WERI-Rb-1 (cell line): ENCODE measurements at regions not wholly inside any gene's neighbourhood (a gene's known extent, or its start where the extent isn't known, plus 50 kb on each side); places are given as distances from the start of the nearest gene placed in this dataset.

Experiments used
- DNase-seq: peaks from one replicate; pipeline ENCODE4 v3.0.0-alpha.2; 2020
- H3K27ac ChIP-seq: fragments of 250-450 bp; sonication (Bioruptor Pico); 2 replicates; pipeline ENCODE4 v1.5.1; 2020; ENCODE audit warnings: mild to moderate bottlenecking, moderate library complexity
- H3K27me3 ChIP-seq: fragments of 250-450 bp; sonication (Bioruptor Pico); 2 replicates; pipeline ENCODE4 v1.5.1; 2021; ENCODE audit warnings: mild to moderate bottlenecking, low read depth, moderate library complexity; ENCODE audit not compliant: insufficient read depth, severe bottlenecking
- H3K36me3 ChIP-seq: fragments of 250-450 bp; sonication (Bioruptor Pico); 2 replicates; pipeline ENCODE4 v1.5.1; 2020; ENCODE audit warnings: mild to moderate bottlenecking, moderate library complexity
- H3K4me3 ChIP-seq: 2 replicates; pipeline ENCODE4 v1.5.1; 2011; ENCODE audit warnings: low read depth, mild to moderate bottlenecking, control low read depth, low read length
- H3K9me3 ChIP-seq: fragments of 250-450 bp; sonication (Bioruptor Pico); 2 replicates; pipeline ENCODE4 v1.5.1; 2021; ENCODE audit warnings: mild to moderate bottlenecking, moderate library complexity; ENCODE audit not compliant: severe bottlenecking
- TF ChIP-seq, protein P1 (sequence below): IDR thresholded peaks from 2 replicates; pipeline ENCODE4 v1.5.1; 2011; ENCODE audit warnings: low read depth, mild to moderate bottlenecking, control low read depth, inconsistent platforms, low read length

DNA sequence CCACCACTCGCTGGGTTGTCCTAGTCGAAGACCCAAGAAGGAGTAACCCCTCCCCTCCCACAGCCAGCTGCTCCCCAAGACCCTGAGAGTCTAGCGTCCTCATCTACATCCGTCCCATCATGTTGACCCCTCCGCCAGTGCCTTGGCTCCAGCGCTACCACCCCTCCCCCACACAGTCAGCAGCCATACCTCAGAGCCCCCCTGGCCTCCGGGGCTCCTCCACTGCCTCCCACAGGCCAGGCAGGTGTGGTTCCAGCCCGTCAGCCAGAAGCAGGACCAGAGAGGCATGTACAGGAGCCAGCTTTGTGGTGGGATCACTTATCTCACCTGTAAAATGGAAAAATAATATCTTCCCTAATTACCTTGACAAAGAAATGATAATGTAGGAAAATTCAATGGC, 51.5 kb upstream of the PHF21B start:
- H3K27me3 ChIP-seq: no peaks in the 10 kb centered on the region
- H3K4me3 ChIP-seq: no peak overlapping the region
- DNase-seq: no peak
- TF ChIP-seq, protein P1, sequence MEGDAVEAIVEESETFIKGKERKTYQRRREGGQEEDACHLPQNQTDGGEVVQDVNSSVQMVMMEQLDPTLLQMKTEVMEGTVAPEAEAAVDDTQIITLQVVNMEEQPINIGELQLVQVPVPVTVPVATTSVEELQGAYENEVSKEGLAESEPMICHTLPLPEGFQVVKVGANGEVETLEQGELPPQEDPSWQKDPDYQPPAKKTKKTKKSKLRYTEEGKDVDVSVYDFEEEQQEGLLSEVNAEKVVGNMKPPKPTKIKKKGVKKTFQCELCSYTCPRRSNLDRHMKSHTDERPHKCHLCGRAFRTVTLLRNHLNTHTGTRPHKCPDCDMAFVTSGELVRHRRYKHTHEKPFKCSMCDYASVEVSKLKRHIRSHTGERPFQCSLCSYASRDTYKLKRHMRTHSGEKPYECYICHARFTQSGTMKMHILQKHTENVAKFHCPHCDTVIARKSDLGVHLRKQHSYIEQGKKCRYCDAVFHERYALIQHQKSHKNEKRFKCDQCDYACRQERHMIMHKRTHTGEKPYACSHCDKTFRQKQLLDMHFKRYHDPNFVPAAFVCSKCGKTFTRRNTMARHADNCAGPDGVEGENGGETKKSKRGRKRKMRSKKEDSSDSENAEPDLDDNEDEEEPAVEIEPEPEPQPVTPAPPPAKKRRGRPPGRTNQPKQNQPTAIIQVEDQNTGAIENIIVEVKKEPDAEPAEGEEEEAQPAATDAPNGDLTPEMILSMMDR: no peak
- H3K9me3 ChIP-seq: no peaks in the 10 kb centered on the region
- no peaks in the 10 kb centered on the region for H3K36me3 ChIP-seq
- no peak overlapping the region for H3K27ac ChIP-seq

DNA sequence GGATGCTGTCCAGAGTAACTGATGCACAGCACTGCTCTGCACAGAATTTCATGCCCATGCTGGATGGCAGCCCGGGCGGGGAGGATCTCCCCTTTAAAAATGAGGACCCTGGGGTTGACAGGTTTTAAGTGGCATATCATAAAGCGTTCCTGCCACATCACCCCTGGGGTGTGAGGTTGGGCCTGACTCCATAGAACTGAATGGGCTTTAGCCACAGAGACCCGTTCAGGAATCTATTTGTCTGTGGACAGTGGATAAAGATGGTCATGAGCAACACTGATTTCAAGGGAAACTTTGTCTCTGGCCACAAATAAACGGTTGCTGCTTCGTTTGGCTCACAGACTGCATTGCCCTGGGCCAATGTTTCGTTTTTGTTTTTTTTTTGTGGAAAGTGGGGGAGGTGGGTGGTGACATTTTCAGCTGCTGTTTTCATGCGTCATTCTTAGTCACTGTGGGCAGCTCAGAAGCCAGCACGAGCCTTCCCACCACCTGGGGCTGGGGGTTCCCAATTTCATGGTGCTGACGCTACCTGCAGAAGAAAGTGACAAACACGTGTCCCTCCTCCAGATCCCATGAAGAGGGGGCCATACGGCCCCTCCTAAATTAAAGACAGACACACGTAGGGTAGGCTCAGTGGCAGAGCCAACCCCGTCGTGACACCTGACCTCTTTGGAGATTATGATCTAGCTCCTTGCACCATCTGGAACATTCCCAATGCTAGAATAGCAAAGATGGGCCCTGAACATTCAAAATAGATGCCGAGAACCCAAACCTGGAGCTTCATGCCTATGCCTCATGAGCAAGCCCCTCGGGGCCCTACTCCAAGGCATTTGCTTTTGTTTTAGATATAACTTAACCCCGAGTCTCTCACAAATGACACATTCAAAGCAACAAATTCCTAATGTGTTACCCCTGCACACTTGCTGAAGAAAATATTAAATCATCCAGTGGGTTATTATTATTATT, 54.8 kb upstream of the PHF21B start:
- Histone ChIP-seq H3K9me3 (peaks cover 4% of the 10 kb centered on the region), H3K27ac (no peak overlapping the region)
- no peak for DNase-seq

DNA sequence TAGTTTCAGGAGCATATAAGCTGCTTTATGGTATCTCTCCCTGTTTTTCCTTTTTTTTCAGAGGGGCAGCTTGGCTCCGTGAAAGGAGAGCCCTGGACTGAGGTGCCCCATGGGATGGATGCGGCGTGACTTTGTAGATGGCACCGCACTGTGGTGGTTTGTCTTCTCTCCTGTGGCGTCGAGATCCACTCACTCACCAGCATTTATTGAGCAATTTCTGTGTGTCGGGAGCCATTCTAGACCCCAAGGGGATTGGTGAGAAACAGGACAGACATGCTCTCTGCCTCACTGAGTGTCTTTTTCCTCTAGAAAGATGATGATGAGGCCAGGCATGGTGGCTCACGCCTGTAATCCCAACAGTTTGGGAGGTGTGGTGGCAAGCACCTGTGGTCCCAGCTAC, 55.9 kb upstream of the PHF21B start:
- Histone ChIP-seq H3K27me3 (no peaks in the 10 kb centered on the region), H3K27ac (no peak overlapping the region), H3K36me3 (no peaks in the 10 kb centered on the region), H3K4me3 (no peak overlapping the region), H3K9me3 (peaks cover 4% of the 10 kb centered on the region)
- TF ChIP-seq, protein P1: no peak
- DNase-seq: no peak

More for the DNA sequence above, 54.8 kb upstream of the PHF21B start:
- Histone ChIP-seq H3K36me3 (no peaks in the 10 kb centered on the region), H3K4me3 (no peak overlapping the region), H3K27me3 (no peaks in the 10 kb centered on the region)
- TF ChIP-seq, protein P1: no peak

DNA sequence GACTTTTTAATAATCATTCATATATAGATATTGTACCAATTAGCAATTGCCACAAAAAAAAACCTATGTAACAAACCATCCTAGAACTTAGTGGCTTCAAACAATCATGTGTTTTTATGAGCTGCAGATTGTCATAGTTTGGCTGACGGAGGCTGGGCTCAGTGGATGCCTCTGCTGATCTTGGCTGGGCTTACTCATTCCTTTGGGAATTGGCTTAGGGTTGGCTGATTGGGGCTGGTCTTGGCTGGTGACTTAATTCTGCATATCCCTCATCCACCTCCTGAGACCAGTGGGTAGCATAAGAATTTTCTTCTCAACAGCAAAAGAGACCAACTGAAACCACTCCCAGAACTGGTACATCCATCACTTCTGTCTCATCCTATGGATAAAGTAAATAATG, 57.9 kb upstream of the PHF21B start:
- H3K27me3 ChIP-seq: no peaks in the 10 kb centered on the region
- H3K9me3 ChIP-seq: peaks cover 4% of the 10 kb centered on the region
- H3K4me3 ChIP-seq: no peak overlapping the region
- H3K36me3 ChIP-seq: no peaks in the 10 kb centered on the region
- no peak overlapping the region for H3K27ac ChIP-seq
- no peak for DNase-seq
- TF ChIP-seq, protein P1: no peak

DNA sequence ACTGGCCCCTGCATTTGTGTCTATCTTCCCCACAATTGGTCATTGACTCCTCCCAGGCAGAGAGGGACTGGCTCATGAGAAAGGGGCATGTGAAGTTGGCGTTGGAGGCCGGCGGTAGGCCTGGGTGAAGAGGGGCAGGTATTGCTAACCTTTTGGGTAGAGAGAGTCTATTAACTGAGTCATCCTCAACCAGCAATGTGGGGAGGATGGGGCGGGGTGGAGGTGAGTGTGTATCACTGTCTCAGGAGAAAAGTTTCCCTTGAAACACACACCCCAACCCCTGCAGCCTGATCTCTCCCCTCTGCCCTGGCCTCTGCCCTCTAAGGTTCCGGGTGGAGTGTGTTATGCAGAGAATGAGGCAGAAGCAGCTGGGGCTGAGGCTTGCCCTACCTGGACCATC, 60.1 kb upstream of the PHF21B start:
- H3K9me3 ChIP-seq: peaks cover 16% of the 10 kb centered on the region
- no peak for DNase-seq
- H3K36me3 ChIP-seq: no peaks in the 10 kb centered on the region
- H3K4me3 ChIP-seq: no peak overlapping the region
- TF ChIP-seq, protein P1: no peak
- H3K27me3 ChIP-seq: no peaks in the 10 kb centered on the region
- no peak overlapping the region for H3K27ac ChIP-seq

DNA sequence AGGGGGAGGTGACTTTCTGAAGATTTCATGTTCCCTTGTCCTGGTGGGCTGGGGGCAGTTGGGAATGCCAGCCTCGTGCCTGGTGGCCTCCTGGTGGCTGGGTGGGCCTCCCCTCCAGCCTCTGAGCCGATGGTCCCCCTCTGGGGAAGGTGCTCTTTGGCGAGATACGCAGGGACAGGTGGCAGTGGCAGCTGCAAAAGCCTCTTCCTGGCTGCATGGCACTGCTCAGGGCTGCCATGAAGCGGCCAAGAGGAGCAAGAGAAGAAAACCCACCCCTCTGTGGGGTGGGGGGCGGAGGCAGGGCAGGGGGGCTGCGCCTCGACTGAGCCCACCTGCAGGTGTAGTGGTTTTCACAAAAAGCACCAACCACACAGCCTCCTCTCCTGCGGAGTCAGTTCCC, 61.8 kb upstream of the PHF21B start:
- DNase-seq: no peak
- H3K4me3 ChIP-seq: no peak overlapping the region
- TF ChIP-seq, protein P1: no peak

More for the DNA sequence above, 61.8 kb upstream of the PHF21B start:
- peaks cover 16% of the 10 kb centered on the region for H3K9me3 ChIP-seq
- H3K27me3 ChIP-seq: no peaks in the 10 kb centered on the region
- no peaks in the 10 kb centered on the region for H3K36me3 ChIP-seq
- no peak overlapping the region for H3K27ac ChIP-seq
